Right hindlimb (tissue), 1 donor: ENCODE measurements at regions not wholly inside any gene's neighbourhood (a gene's known extent, or its start where the extent isn't known, plus 50 kb on each side); places are given as distances from the start of the nearest gene placed in this dataset.
"Not testable (repeated sequence)": the region's sequence is repeated elsewhere in the genome, so short reads cannot be mapped to it uniquely, and the experiment has no call there.

Source experiments
- DNase-seq: peaks from one replicate; pipeline ENCODE4 v3.0.0-alpha.2; 2018

- DNase-seq: no peak
Observed at GRCh38 chr5:135177591-135177990, 143.6 kb upstream of the PITX1 start.

- DNase-seq: no peak
Observed at GRCh38 chr5:135176991-135177390, 143.0 kb upstream of the PITX1 start.

- DNase-seq: no peak
Observed at GRCh38 chr5:135174315-135175096, 140.5 kb upstream of the PITX1 start.

GRCh38 chr5:135173662-135174290 lies 139.7 kb upstream of the PITX1 start:
- no peak for DNase-seq

- no peak for DNase-seq
Observed at GRCh38 chr5:135172718-135173117, 138.7 kb upstream of the PITX1 start.

GRCh38 chr5:135171336-135171735 lies 137.3 kb upstream of the PITX1 start:
- DNase-seq: no peak

- no peak for DNase-seq
Observed at GRCh38 chr5:135170500-135170899, 136.5 kb upstream of the PITX1 start.

GRCh38 chr5:135169753-135170152 lies 135.7 kb upstream of the PITX1 start:
- DNase-seq: no peak

GRCh38 chr5:135167634-135168033 lies 133.6 kb upstream of the PITX1 start:
- no peak for DNase-seq

GRCh38 chr5:135164873-135165614 lies 131.0 kb upstream of the PITX1 start:
- DNase-seq: not testable (repeated sequence)

- no peak for DNase-seq
Observed at GRCh38 chr5:135163964-135164363, 129.9 kb upstream of the PITX1 start.

- no peak for DNase-seq
Observed at GRCh38 chr5:135163391-135163790, 129.4 kb upstream of the PITX1 start.

GRCh38 chr5:135162661-135163265 lies 128.7 kb upstream of the PITX1 start:
- DNase-seq: no peak

GRCh38 chr5:135161221-135161620 lies 127.2 kb upstream of the PITX1 start:
- no peak for DNase-seq

GRCh38 chr5:135160036-135160675 lies 126.1 kb upstream of the PITX1 start:
- no peak for DNase-seq

GRCh38 chr5:135159626-135160025 lies 125.6 kb upstream of the PITX1 start:
- no peak for DNase-seq

- DNase-seq: no peak
Observed at GRCh38 chr5:135158982-135159381, 125.0 kb upstream of the PITX1 start.

- no peak for DNase-seq
Observed at GRCh38 chr5:135158314-135158697, 124.3 kb upstream of the PITX1 start.

- DNase-seq: no peak
Observed at GRCh38 chr5:135157421-135158313, 123.6 kb upstream of the PITX1 start.

- DNase-seq: no peak
Observed at GRCh38 chr5:135156715-135157404, 122.8 kb upstream of the PITX1 start.

- no peak for DNase-seq
Observed at GRCh38 chr5:135156337-135156714, 122.3 kb upstream of the PITX1 start.
